DOHH2 (cell line): ENCODE measurements at regions not wholly inside any gene's neighbourhood (a gene's known extent, or its start where the extent isn't known, plus 50 kb on each side); places are given as distances from the start of the nearest gene placed in this dataset.

Source experiments
- H3F3A ChIP-seq: fragments of 200-600 bp; sonication (generic), shearing (Covaris generic); 2 replicates; pipeline ENCODE4 v1.6.0; 2016; ENCODE audit warnings: antibody characterized with exemption, mild to moderate bottlenecking; ENCODE audit not compliant: control insufficient read depth, insufficient read depth
- H3K27ac ChIP-seq: fragments of 200-600 bp; sonication (generic); 2 replicates; pipeline ENCODE4 v1.5.1; 2014; ENCODE audit warnings: low read depth, mild to moderate bottlenecking, low read length, moderate library complexity
- H3K27me3 ChIP-seq: fragments of 200-600 bp; sonication (generic); 2 replicates; pipeline ENCODE4 v1.6.1; 2014; ENCODE audit warnings: mild to moderate bottlenecking, low read length, mixed read lengths; ENCODE audit not compliant: control insufficient read depth
- H3K36me3 ChIP-seq: fragments of 200-600 bp; sonication (generic); 2 replicates; pipeline ENCODE4 v1.6.1; 2014; ENCODE audit warnings: mild to moderate bottlenecking, low read length, moderate library complexity, mixed read lengths; ENCODE audit not compliant: control insufficient read depth
- H3K4me1 ChIP-seq: fragments of 200-600 bp; sonication (generic); 2 replicates; pipeline ENCODE4 v1.6.1; 2014; ENCODE audit warnings: mild to moderate bottlenecking, low read length, mixed read lengths; ENCODE audit not compliant: control insufficient read depth
- H3K4me2 ChIP-seq: fragments of 200-600 bp; sonication (generic); 2 replicates; pipeline ENCODE4 v1.6.0; 2014; ENCODE audit warnings: mild to moderate bottlenecking, low read length, moderate library complexity
- H3K4me3 ChIP-seq: fragments of 200-600 bp; sonication (generic); 2 replicates; pipeline ENCODE4 v1.5.1; 2014; ENCODE audit warnings: mild to moderate bottlenecking, low read length, mixed read lengths
- H3K79me2 ChIP-seq: fragments of 200-600 bp; sonication (generic); 2 replicates; pipeline ENCODE4 v1.6.1; 2014; ENCODE audit warnings: mild to moderate bottlenecking, low read length, mixed read lengths; ENCODE audit not compliant: control insufficient read depth
- H3K9me2 ChIP-seq: fragments of 200-600 bp; sonication (generic); replicated peaks from 2 replicates; pipeline ENCODE4 v1.6.1; 2014; ENCODE audit warnings: mild to moderate bottlenecking, low read length, mixed read lengths; ENCODE audit not compliant: control insufficient read depth
- H3K9me3 ChIP-seq: fragments of 200-600 bp; sonication (generic); 2 replicates; pipeline ENCODE4 v1.6.1; 2014; ENCODE audit warnings: antibody characterized with exemption, low read length, mixed read lengths; ENCODE audit not compliant: control insufficient read depth, insufficient read depth
- H4K20me1 ChIP-seq: fragments of 200-600 bp; sonication (generic); 2 replicates; pipeline ENCODE4 v1.6.0; 2014; ENCODE audit warnings: low read depth, mild to moderate bottlenecking, antibody characterized with exemption, low read length, moderate library complexity; ENCODE audit not compliant: control insufficient read depth, insufficient read depth
- CTCF ChIP-seq: fragments of 200-600 bp; sonication (generic); IDR thresholded peaks from one replicate; pipeline ENCODE4 v1.5.1; 2014; ENCODE audit warnings: antibody characterized with exemption, mild to moderate bottlenecking, low read depth, low read length; ENCODE audit not compliant: poor library complexity, severe bottlenecking
- EZH2phosphoT487 ChIP-seq: fragments of 200-600 bp; sonication (generic); IDR thresholded peaks from 2 replicates; pipeline ENCODE4 v1.6.1; 2017; ENCODE audit warnings: borderline replicate concordance, mild to moderate bottlenecking, antibody characterized with exemption, low read length, moderate library complexity, mixed read lengths

GRCh38 chr18:71727909-71728308 lies 816.2 kb downstream of the CBLN2 start:
- Histone ChIP-seq H3K4me2 (no peak overlapping the region), H3K9me3 (peaks cover 3% of the 10 kb centered on the region; the same call in 1 of the 2 replicates), H3K36me3 (no peaks in the 10 kb centered on the region), H3F3A (no peaks in the 10 kb centered on the region), H3K27me3 (no peaks in the 10 kb centered on the region), H3K9me2 (no peaks in the 10 kb centered on the region), H3K79me2 (no peaks in the 10 kb centered on the region), H3K27ac (no peak overlapping the region), H3K4me3 (no peak overlapping the region), H3K4me1 (no peaks in the 10 kb centered on the region), H4K20me1 (no peaks in the 10 kb centered on the region)
- no peak for TF ChIP-seq CTCF
- no peak for TF ChIP-seq EZH2phosphoT487

- Histone ChIP-seq H3K4me1 (no peaks in the 10 kb centered on the region), H3K79me2 (no peaks in the 10 kb centered on the region), H3K27ac (no peak overlapping the region), H3K4me3 (no peak overlapping the region), H3K36me3 (no peaks in the 10 kb centered on the region), H3K27me3 (no peaks in the 10 kb centered on the region), H3F3A (no peaks in the 10 kb centered on the region), H3K9me3 (peaks cover 3% of the 10 kb centered on the region; the same call in 1 of the 2 replicates), H3K4me2 (no peak overlapping the region), H4K20me1 (no peaks in the 10 kb centered on the region), H3K9me2 (no peaks in the 10 kb centered on the region)
- no peak for TF ChIP-seq CTCF
- TF ChIP-seq EZH2phosphoT487, result no peak
These were observed 818.9 kb downstream of the CBLN2 start for GRCh38 chr18:71725256-71725655.

GRCh38 chr18:71707985-71708500 lies 836.1 kb downstream of the CBLN2 start:
- no peaks in the 10 kb centered on the region for H3F3A ChIP-seq
- no peaks in the 10 kb centered on the region for H3K9me2 ChIP-seq
- H3K9me3 ChIP-seq, result no peaks in the 10 kb centered on the region
- H3K4me1 ChIP-seq, result no peaks in the 10 kb centered on the region
- H3K36me3 ChIP-seq, result no peaks in the 10 kb centered on the region
- no peaks in the 10 kb centered on the region for H4K20me1 ChIP-seq
- no peak overlapping the region for H3K4me3 ChIP-seq
- no peaks in the 10 kb centered on the region for H3K79me2 ChIP-seq
- H3K27ac ChIP-seq, result no peak overlapping the region
- no peak for TF ChIP-seq CTCF
- TF ChIP-seq EZH2phosphoT487, result no peak
- no peak overlapping the region for H3K4me2 ChIP-seq
- H3K27me3 ChIP-seq, result no peaks in the 10 kb centered on the region
